H9 (cell line): ENCODE measurements at regions not wholly inside any gene's neighbourhood (a gene's known extent, or its start where the extent isn't known, plus 50 kb on each side); places are given as distances from the start of the nearest gene placed in this dataset.

ENCODE experiments used
- DNase-seq: peaks from one replicate; pipeline ENCODE4 v3.0.0-alpha.2; 2017
- H2AFZ ChIP-seq: one replicate; pipeline ENCODE4 v1.6.1; 2013; ENCODE audit warnings: mild to moderate bottlenecking, low read length, control low read depth, moderate library complexity
- H2AK5ac ChIP-seq: 2 replicates; pipeline ENCODE4 v1.6.1; 2013; ENCODE audit warnings: low read length, control low read depth, mixed read lengths; ENCODE audit not compliant: insufficient read length
- H2BK120ac ChIP-seq: one replicate; pipeline ENCODE4 v1.6.1; 2013; ENCODE audit warnings: low read depth, mild to moderate bottlenecking, low read length, control low read depth, inconsistent platforms; ENCODE audit not compliant: poor library complexity, severe bottlenecking
- H2BK12ac ChIP-seq: 2 replicates; pipeline ENCODE4 v1.6.1; 2013; ENCODE audit warnings: low read length, control low read depth, mixed read lengths, low read depth; ENCODE audit not compliant: insufficient read length
- H2BK15ac ChIP-seq: 2 replicates; pipeline ENCODE4 v1.6.1; 2013; ENCODE audit warnings: low read depth, low read length, control low read depth
- H2BK20ac ChIP-seq: one replicate; pipeline ENCODE4 v1.6.1; 2013; ENCODE audit warnings: low read depth, mild to moderate bottlenecking, low read length, control low read depth, inconsistent platforms; ENCODE audit not compliant: poor library complexity, severe bottlenecking
- H2BK5ac ChIP-seq: 2 replicates; pipeline ENCODE4 v1.6.1; 2013; ENCODE audit warnings: low read length, control low read depth, mixed read lengths; ENCODE audit not compliant: insufficient read length
- H3K14ac ChIP-seq: 2 replicates; pipeline ENCODE4 v1.6.1; 2013; ENCODE audit warnings: low read length, control low read depth; ENCODE audit not compliant: insufficient read depth
- H3K18ac ChIP-seq: 2 replicates; pipeline ENCODE4 v1.6.1; 2013; ENCODE audit warnings: low read depth, mild to moderate bottlenecking, mixed read lengths, low read length, control low read depth; ENCODE audit not compliant: insufficient read length
- H3K23ac ChIP-seq: 2 replicates; pipeline ENCODE4 v1.6.1; 2013; ENCODE audit warnings: low read length, control low read depth, mixed read lengths, low read depth; ENCODE audit not compliant: insufficient read length
- H3K23me2 ChIP-seq: 2 replicates; pipeline ENCODE4 v1.6.1; 2013; ENCODE audit warnings: low read depth, mild to moderate bottlenecking, mixed read lengths, low read length, control low read depth; ENCODE audit not compliant: insufficient read length, poor library complexity, severe bottlenecking
- H3K27ac ChIP-seq: 2 replicates; pipeline ENCODE4 v1.5.1; 2013; ENCODE audit warnings: low read length, control low read depth, mixed read lengths, low read depth; ENCODE audit not compliant: insufficient read length
- H3K27me3 ChIP-seq: 2 replicates; pipeline ENCODE4 v1.6.1; 2013; ENCODE audit warnings: low read length, control low read depth, inconsistent platforms; ENCODE audit not compliant: insufficient read depth
- H3K4ac ChIP-seq: 2 replicates; pipeline ENCODE4 v1.6.1; 2013; ENCODE audit warnings: low read depth, mild to moderate bottlenecking, control low read depth, inconsistent platforms, low read length, moderate library complexity
- H3K4me1 ChIP-seq: 2 replicates; pipeline ENCODE4 v1.6.1; 2013; ENCODE audit warnings: low read length, control low read depth, inconsistent platforms; ENCODE audit not compliant: insufficient read depth
- H3K4me2 ChIP-seq: 2 replicates; pipeline ENCODE4 v1.6.1; 2013; ENCODE audit warnings: low read length, control low read depth, mixed read lengths; ENCODE audit not compliant: insufficient read length, insufficient read depth
- H3K56ac ChIP-seq: 2 replicates; pipeline ENCODE4 v1.6.1; 2013; ENCODE audit warnings: low read depth, mild to moderate bottlenecking, mixed read lengths, low read length, control low read depth; ENCODE audit not compliant: insufficient read length
- H3K79me1 ChIP-seq: 2 replicates; pipeline ENCODE4 v1.6.1; 2013; ENCODE audit warnings: low read depth, mild to moderate bottlenecking, moderate library complexity, low read length, control low read depth, inconsistent platforms; ENCODE audit not compliant: insufficient read depth, poor library complexity, severe bottlenecking
- H3K79me2 ChIP-seq: 2 replicates; pipeline ENCODE4 v1.6.1; 2013; ENCODE audit warnings: low read length, control low read depth, inconsistent platforms; ENCODE audit not compliant: insufficient read depth
- H3K9ac ChIP-seq: 2 replicates; pipeline ENCODE4 v1.6.1; 2013; ENCODE audit warnings: low read length, control low read depth, mixed read lengths; ENCODE audit not compliant: insufficient read length; ENCODE audit errors: extremely low read depth
- H3K9me3 ChIP-seq: one replicate; pipeline ENCODE4 v1.6.1; 2013; ENCODE audit warnings: low read depth, low read length, inconsistent platforms; ENCODE audit not compliant: control insufficient read depth
- H3T11ph ChIP-seq: one replicate; pipeline ENCODE4 v1.6.1; 2013; ENCODE audit warnings: mild to moderate bottlenecking, low read length, control low read depth, inconsistent platforms
- H4K20me1 ChIP-seq: one replicate; pipeline ENCODE4 v1.6.1; 2013; ENCODE audit not compliant: control insufficient read depth, insufficient read length, insufficient read depth
- H4K5ac ChIP-seq: 2 replicates; pipeline ENCODE4 v1.6.1; 2013; ENCODE audit warnings: low read depth, mild to moderate bottlenecking, mixed read lengths, low read length, control low read depth; ENCODE audit not compliant: insufficient read length
- H4K8ac ChIP-seq: replicated peaks from 2 replicates; pipeline ENCODE4 v1.6.1; 2013; ENCODE audit warnings: low read length, control low read depth, mixed read lengths, low read depth; ENCODE audit not compliant: insufficient read length
- H4K91ac ChIP-seq: 2 replicates; pipeline ENCODE4 v1.6.1; 2013; ENCODE audit warnings: low read depth, mild to moderate bottlenecking, moderate library complexity, mixed read lengths, low read length, control low read depth; ENCODE audit not compliant: insufficient read length
- H3K27ac Mint-ChIP-seq, 3 experiments: 2 replicates in 2 of 3; 3 replicates in 1 of 3; pipeline ENCODE4 v1.8.0; 2020 to 2021; ENCODE audit warnings: mixed read lengths in 3 of 3, mild to moderate bottlenecking in 1 of 3, moderate library complexity in 1 of 3
- H3K27me3 Mint-ChIP-seq: 2 replicates; pipeline ENCODE4 v1.8.0; 2021; ENCODE audit warnings: low read depth, mild to moderate bottlenecking, moderate library complexity, mixed read lengths
- H3K36me3 Mint-ChIP-seq, 3 experiments: 2 replicates in 2 of 3; 3 replicates in 1 of 3; pipeline ENCODE4 v1.8.0; 2020 to 2021; ENCODE audit warnings: low read depth in 3 of 3, mixed read lengths in 3 of 3; ENCODE audit not compliant: insufficient read depth in 1 of 3
- H3K4me1 Mint-ChIP-seq, 2 experiments: 2 replicates each; pipeline ENCODE4 v1.8.0; 2020; ENCODE audit warnings: mixed read lengths in 2 of 2
- H3K4me3 Mint-ChIP-seq, 2 experiments: 2 replicates in 1 of 2; 3 replicates in 1 of 2; pipeline ENCODE4 v1.8.0; 2020 to 2021; ENCODE audit warnings: mild to moderate bottlenecking in 2 of 2, mixed read lengths in 2 of 2, moderate library complexity in 1 of 2
- H3K9me3 Mint-ChIP-seq, 2 experiments: 2 replicates in 1 of 2; 3 replicates in 1 of 2; pipeline ENCODE4 v1.8.0; 2020; ENCODE audit warnings: mild to moderate bottlenecking in 2 of 2, mixed read lengths in 2 of 2, moderate library complexity in 1 of 2
- WGBS: extraction: QIAGEN DNeasy Blood & Tissue Kit; methylation state at CpG from one replicate; pipeline ENCODE4 v1.1.7; 2013; ENCODE audit warnings: missing lambda C conversion rate, low lambda C conversion rate, mixed read lengths; ENCODE audit not compliant: insufficient read length; ENCODE audit errors: extremely low coverage; 5-methylcytosine and 5-hydroxymethylcytosine counted together
- TF ChIP-seq, protein P1 (sequence below): fragments of 200-600 bp; sonication (generic); conservative IDR thresholded peaks from 3 replicates; pipeline ENCODE4 v1.8.0; 2021; ENCODE audit warnings: antibody characterized with exemption, mild to moderate bottlenecking

DNA sequence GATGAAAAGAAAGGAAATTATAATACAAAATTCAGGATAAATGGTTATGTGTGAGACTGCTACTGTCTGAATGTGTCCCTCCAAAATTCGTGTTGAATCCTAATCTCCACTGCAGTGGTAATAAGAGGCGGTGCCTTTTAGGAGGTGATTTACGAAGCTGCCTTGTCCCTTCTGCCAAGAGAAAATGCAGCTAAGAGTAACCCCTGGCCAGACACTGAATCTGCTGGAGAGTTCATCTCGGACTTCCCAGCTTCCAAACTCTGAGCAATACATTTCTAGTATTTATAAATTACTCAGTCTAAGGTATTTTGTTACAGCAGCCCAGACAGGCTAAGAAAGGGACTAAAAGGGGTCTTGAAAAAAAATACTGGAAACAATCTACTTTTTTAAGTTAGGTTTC, 152.6 kb downstream of the KLF12 start:
- H3K23ac ChIP-seq = no peak overlapping the region
- Mint-ChIP-seq H3K9me3 (no peaks in the 10 kb centered on the region), H3K4me3 (no peak overlapping the region), H3K36me3 (no peaks in the 10 kb centered on the region), H3K4me1 (peaks cover 10 to 16% of the 10 kb centered on the region in 2 experiments), H3K27ac (no peak overlapping the region), H3K27me3 (no peaks in the 10 kb centered on the region)
- no CpG with 5 or more reads among the region's 4 CpGs for WGBS
- H4K20me1 ChIP-seq = no peaks in the 10 kb centered on the region
- H2BK15ac ChIP-seq = no peak overlapping the region
- no peaks in the 10 kb centered on the region for H3K9me3 ChIP-seq
- H3K27me3 ChIP-seq = no peaks in the 10 kb centered on the region
- H4K5ac ChIP-seq = no peak overlapping the region
- no peak for DNase-seq
- TF ChIP-seq, protein P1, sequence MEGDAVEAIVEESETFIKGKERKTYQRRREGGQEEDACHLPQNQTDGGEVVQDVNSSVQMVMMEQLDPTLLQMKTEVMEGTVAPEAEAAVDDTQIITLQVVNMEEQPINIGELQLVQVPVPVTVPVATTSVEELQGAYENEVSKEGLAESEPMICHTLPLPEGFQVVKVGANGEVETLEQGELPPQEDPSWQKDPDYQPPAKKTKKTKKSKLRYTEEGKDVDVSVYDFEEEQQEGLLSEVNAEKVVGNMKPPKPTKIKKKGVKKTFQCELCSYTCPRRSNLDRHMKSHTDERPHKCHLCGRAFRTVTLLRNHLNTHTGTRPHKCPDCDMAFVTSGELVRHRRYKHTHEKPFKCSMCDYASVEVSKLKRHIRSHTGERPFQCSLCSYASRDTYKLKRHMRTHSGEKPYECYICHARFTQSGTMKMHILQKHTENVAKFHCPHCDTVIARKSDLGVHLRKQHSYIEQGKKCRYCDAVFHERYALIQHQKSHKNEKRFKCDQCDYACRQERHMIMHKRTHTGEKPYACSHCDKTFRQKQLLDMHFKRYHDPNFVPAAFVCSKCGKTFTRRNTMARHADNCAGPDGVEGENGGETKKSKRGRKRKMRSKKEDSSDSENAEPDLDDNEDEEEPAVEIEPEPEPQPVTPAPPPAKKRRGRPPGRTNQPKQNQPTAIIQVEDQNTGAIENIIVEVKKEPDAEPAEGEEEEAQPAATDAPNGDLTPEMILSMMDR = no peak
- no peak overlapping the region for H2BK12ac ChIP-seq
- no peaks in the 10 kb centered on the region for H3K79me2 ChIP-seq
- no peak overlapping the region for H3K56ac ChIP-seq
- no peak overlapping the region for H2BK20ac ChIP-seq
- H3K4me2 ChIP-seq = no peak overlapping the region
- H3K79me1 ChIP-seq = no peaks in the 10 kb centered on the region
- no peaks in the 10 kb centered on the region for H3K23me2 ChIP-seq
- H4K8ac ChIP-seq = no peak overlapping the region
- H3K14ac ChIP-seq = no peak overlapping the region
- H3K9ac ChIP-seq = no peak overlapping the region
- no peak overlapping the region for H2AFZ ChIP-seq
- H3K4ac ChIP-seq = no peak overlapping the region
- no peaks in the 10 kb centered on the region; the same call in 1 of the 2 replicates for H3K4me1 ChIP-seq
- no peak overlapping the region for H2BK120ac ChIP-seq
- H3K18ac ChIP-seq = no peak overlapping the region
- H3T11ph ChIP-seq = no peak overlapping the region
- H4K91ac ChIP-seq = no peak overlapping the region
- H2AK5ac ChIP-seq = no peak overlapping the region
- no peak overlapping the region for H2BK5ac ChIP-seq
- H3K27ac ChIP-seq = no peak overlapping the region
